ENCODE measurements at regions not wholly inside any gene's neighbourhood (a gene's known extent, or its start where the extent isn't known, plus 50 kb on each side); places are given as distances from the start of the nearest gene placed in this dataset.

DNA sequence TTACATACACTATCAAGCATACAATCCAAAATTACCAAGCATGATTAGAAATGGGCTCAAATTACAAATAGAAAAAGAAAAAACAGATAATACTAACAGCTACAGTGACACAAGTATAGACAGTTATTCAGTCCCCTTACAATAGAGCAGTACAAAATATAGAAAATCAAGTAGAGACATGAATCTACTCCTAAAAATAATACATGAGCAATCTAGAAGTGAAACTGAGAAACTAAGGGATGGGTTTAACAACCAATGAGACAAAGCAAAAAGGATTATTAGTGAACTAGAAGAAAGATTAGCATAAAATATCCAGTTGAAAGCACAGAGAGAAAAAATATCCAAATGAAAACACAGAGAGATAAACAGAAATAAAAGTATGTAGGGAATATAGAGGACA, 426.7 kb downstream of the TBC1D4 start:
- no peak overlapping the region for H3K27ac ChIP-seq
- no peak for DNase-seq (ENCODE audit: low spot score)
- TF ChIP-seq, protein P1, sequence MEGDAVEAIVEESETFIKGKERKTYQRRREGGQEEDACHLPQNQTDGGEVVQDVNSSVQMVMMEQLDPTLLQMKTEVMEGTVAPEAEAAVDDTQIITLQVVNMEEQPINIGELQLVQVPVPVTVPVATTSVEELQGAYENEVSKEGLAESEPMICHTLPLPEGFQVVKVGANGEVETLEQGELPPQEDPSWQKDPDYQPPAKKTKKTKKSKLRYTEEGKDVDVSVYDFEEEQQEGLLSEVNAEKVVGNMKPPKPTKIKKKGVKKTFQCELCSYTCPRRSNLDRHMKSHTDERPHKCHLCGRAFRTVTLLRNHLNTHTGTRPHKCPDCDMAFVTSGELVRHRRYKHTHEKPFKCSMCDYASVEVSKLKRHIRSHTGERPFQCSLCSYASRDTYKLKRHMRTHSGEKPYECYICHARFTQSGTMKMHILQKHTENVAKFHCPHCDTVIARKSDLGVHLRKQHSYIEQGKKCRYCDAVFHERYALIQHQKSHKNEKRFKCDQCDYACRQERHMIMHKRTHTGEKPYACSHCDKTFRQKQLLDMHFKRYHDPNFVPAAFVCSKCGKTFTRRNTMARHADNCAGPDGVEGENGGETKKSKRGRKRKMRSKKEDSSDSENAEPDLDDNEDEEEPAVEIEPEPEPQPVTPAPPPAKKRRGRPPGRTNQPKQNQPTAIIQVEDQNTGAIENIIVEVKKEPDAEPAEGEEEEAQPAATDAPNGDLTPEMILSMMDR (conservative IDR thresholded peaks at IDR 0.05; ENCODE audit: low read depth) = no peak
- ChIA-PET POLR2A (ENCODE audit: low non-redundant PET) (no interaction called here), CTCF (no interaction called here)

DNA sequence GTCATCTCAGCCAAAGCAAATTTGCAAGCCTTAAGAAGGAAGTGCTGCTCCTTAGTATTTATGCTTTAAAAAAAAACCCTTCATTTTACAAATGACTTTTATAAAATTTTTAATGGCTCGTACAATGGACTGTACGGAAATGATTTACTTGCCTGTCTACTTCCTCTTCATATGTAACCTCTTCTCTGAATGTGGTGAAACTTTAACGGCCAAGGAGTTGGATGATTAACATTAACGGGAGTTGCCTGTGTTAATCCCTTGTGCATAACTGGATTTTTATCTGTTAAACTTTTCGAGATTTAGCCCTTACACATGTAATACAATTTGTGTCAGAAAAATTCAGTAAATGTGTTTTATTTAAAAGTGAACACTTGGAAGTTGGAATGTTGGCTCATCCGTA, 429.4 kb downstream of the TBC1D4 start:
- TF ChIP-seq, protein P1 (conservative IDR thresholded peaks at IDR 0.05; ENCODE audit: low read depth) = no peak
- H3K27ac ChIP-seq = no peak overlapping the region
- CTCF ChIA-PET = no interaction called here
- POLR2A ChIA-PET (ENCODE audit: low non-redundant PET) = no interaction called here
- DNase-seq (ENCODE audit: low spot score) = no peak

DNA sequence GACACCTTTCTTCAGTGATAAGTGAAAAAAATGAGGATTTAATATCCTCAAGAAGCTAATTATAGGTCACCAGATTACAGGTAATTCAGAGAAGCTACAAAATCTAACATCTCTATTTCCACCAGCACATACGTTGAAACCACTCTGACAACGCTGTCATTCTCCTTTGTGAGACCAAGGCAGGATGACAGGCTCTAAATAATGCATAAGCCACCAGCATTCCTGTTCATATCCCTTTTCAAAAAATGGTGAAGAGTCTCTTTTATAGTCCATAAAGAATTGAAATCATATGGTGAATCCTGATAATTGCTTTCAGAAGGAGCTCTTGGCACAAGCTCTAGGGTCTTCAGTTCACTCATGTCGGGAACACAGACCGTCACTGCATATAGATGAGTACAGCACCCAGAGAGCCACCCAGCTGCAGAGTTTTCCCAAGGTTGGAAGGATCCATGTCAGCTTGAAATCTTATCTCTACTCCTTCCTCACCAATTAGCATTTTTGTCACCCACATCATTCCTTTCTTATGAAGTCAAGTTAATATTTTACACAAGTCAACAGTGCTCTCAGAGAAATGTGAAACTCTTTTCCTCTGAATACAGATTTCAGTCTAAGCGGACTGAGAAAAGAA, 431.4 kb downstream of the TBC1D4 start:
- H3K27ac ChIP-seq = no peak overlapping the region
- CTCF ChIA-PET = interaction anchor here (0.6 kb wide), 1 partner anchor 87 kb away, joined by 3 read pairs; no protein-coding TSS in a partner anchor
- TF ChIP-seq, protein P1 (conservative IDR thresholded peaks at IDR 0.05; ENCODE audit: low read depth) = no peak
- no peak for DNase-seq (ENCODE audit: low spot score)
- POLR2A ChIA-PET (ENCODE audit: low non-redundant PET) = no interaction called here

DNA sequence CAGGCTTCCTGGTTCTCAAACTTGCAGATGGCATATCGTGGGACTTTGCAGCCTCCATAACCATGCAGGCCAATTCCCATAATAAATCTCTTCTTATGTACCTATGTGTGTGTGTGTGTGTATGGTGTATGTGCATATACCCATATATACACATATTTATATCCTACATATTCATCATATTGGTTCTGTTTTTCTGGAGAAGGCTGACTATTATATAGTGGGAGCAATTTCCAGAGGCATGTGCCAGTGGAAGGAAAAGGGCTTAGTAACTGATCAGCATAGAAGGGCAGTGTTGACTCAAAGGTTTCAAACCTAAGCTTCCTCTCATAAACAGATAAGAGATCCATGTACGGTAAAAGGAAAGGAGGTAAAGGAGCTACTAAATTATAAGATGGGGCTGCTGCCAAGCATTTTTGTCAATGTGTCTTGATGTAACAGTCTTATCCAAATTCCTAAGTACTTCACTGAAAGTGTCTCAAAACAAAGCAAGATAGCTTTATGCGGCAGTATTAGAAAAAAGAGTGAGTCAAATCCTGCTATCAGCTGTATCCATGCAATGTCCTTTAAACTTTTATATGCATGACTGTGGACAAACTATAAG, 432.1 kb downstream of the TBC1D4 start:
- TF ChIP-seq, protein P1 (conservative IDR thresholded peaks at IDR 0.05; ENCODE audit: low read depth) = no peak
- no peak for DNase-seq (ENCODE audit: low spot score)
- no peak overlapping the region for H3K27ac ChIP-seq
- ChIA-PET POLR2A (ENCODE audit: low non-redundant PET) (no interaction called here), CTCF (interaction anchor here (0.6 kb wide), 1 partner anchor 88 kb away, joined by 3 read pairs; no protein-coding TSS in a partner anchor)

DNA sequence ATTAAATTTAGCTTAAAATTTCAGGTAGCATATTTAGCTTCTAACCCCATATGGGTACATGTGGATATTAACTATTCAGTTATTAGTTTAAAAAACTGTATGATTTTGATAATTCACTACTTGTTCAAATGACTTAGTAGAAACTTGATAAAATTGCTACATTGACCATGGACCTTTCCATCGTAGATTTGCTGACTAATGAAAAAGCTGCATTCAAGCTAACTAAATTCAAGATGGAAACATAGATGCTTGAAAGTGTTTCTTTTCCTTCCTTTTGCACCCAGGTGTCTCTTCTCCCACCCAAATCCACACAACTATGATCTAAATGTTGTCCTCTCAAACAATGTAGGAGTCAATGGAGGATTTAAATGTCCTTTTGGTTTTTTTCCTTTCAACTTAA, 439.2 kb downstream of the TBC1D4 start:
- TF ChIP-seq, protein P1 (conservative IDR thresholded peaks at IDR 0.05; ENCODE audit: low read depth) = no peak
- H3K27ac ChIP-seq = no peak overlapping the region
- DNase-seq (ENCODE audit: low spot score) = no peak
- CTCF ChIA-PET = no interaction called here
- POLR2A ChIA-PET (ENCODE audit: low non-redundant PET) = no interaction called here

DNA sequence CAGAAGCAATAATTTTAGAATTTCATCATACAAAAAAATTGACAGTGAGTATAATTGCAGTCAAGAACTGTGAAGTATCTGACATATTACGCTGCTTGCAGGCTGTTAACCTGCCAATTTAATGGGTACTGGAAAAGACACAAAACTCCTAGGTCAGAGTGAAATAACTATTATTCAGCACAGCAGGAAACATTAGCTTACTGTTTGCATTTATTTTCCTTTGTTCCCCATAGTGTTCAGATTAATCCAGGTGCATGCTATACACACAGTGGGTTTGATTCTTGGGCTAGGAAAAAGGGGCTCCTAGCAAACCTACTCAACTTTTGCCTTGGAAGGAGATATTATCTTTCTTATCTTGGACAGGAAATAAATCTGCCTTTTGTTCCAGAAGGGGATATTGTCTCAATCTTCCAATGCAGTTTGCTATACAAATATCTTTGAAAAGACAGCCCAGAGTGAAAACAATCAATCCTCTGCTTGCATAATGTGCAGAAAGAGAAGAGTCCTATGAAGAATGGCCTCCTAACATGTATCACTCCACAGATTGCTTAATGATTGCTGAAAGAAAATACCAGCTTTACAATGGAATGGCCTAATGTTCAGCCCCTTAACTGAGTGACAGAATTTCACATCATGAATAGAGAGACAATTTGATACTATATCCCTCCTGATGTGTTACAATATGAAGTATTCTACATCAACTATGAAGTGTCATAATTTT, 443.4 kb downstream of the TBC1D4 start:
- TF ChIP-seq, protein P1 (conservative IDR thresholded peaks at IDR 0.05; ENCODE audit: low read depth) = no peak
- ChIA-PET CTCF (interaction anchor here (0.7 kb wide), 1 partner anchor 1467 kb away, joined by 4 read pairs; no protein-coding TSS in a partner anchor), POLR2A (ENCODE audit: low non-redundant PET) (no interaction called here)
- no peak overlapping the region for H3K27ac ChIP-seq
- no peak for DNase-seq (ENCODE audit: low spot score)
